Lower lobe of right lung (tissue), 2 donors: ENCODE measurements at regions not wholly inside any gene's neighbourhood (a gene's known extent, or its start where the extent isn't known, plus 50 kb on each side); places are given as distances from the start of the nearest gene placed in this dataset.

Experiments
- ATAC-seq, 2 donors: fragments of 200-7000 bp; cut with Tn5 transposase; one replicate each; pipeline ENCODE4 v1.9.1; 2020 to 2022; ENCODE audit warnings: mild to moderate bottlenecking in 2 of 2, moderate library complexity in 2 of 2
- DNase-seq: peaks from one replicate; pipeline ENCODE4 v3.0.0-alpha.2; 2020
- H3K27ac ChIP-seq: fragments of 200-600 bp; one replicate; pipeline ENCODE4 v1.8.0; 2022
- H3K27me3 ChIP-seq: fragments of 200-600 bp; one replicate; pipeline ENCODE4 v1.8.0; 2022; ENCODE audit warnings: low read depth
- H3K36me3 ChIP-seq: fragments of 200-600 bp; one replicate; pipeline ENCODE4 v1.8.0; 2022; ENCODE audit warnings: mild to moderate bottlenecking
- H3K4me1 ChIP-seq: fragments of 200-600 bp; one replicate; pipeline ENCODE4 v1.8.0; 2022
- H3K4me3 ChIP-seq: fragments of 200-600 bp; one replicate; pipeline ENCODE4 v1.8.0; 2022; ENCODE audit warnings: mild to moderate bottlenecking
- H3K9me3 ChIP-seq: fragments of 200-600 bp; one replicate; pipeline ENCODE4 v1.8.0; 2022
- intact Hi-C: fragments of 100-400 bp; cut with DNase I; formaldehyde crosslinking; loops from one replicate; pipeline ENCODE4 v1.11.0; 2022
- TF ChIP-seq, protein P1 (sequence below): fragments of 200-600 bp; IDR thresholded peaks from one replicate; pipeline ENCODE4 v1.8.0; 2022; ENCODE audit warnings: antibody characterized with exemption, mild to moderate bottlenecking
- donor health status: DM: no; HTN: yes; CAD: no; lungs with severe emphysema.

DNA sequence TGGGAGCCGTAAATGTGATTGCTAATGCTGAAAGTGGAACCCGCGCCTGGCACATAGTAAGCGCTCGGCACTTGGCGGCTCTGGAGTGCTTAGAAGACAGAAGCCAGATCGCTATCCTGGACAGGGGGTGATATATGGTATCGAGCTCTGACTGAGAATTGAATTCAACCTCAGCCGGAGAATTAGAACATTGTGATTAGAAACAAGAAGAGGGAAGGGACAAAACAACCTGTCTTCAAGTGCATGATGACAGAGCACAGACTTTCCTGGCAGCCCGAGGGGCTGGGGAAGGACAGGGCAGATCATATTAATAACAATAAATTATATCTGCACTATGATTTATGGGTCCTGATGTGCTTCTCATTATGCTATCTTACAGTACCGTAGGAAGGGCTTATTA lies 66.9 kb upstream of the TBX3 start:
- H3K27me3 ChIP-seq = no peaks in the 10 kb centered on the region
- intact Hi-C loops = no loop called here
- ATAC-seq = no peak
- TF ChIP-seq, protein P1, sequence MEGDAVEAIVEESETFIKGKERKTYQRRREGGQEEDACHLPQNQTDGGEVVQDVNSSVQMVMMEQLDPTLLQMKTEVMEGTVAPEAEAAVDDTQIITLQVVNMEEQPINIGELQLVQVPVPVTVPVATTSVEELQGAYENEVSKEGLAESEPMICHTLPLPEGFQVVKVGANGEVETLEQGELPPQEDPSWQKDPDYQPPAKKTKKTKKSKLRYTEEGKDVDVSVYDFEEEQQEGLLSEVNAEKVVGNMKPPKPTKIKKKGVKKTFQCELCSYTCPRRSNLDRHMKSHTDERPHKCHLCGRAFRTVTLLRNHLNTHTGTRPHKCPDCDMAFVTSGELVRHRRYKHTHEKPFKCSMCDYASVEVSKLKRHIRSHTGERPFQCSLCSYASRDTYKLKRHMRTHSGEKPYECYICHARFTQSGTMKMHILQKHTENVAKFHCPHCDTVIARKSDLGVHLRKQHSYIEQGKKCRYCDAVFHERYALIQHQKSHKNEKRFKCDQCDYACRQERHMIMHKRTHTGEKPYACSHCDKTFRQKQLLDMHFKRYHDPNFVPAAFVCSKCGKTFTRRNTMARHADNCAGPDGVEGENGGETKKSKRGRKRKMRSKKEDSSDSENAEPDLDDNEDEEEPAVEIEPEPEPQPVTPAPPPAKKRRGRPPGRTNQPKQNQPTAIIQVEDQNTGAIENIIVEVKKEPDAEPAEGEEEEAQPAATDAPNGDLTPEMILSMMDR = no peak
- H3K4me1 ChIP-seq = peaks cover 10% of the 10 kb centered on the region
- H3K4me3 ChIP-seq = no peak overlapping the region
- H3K27ac ChIP-seq = no peak overlapping the region
- H3K36me3 ChIP-seq = no peaks in the 10 kb centered on the region
- no peaks in the 10 kb centered on the region for H3K9me3 ChIP-seq
- no peak for DNase-seq

DNA sequence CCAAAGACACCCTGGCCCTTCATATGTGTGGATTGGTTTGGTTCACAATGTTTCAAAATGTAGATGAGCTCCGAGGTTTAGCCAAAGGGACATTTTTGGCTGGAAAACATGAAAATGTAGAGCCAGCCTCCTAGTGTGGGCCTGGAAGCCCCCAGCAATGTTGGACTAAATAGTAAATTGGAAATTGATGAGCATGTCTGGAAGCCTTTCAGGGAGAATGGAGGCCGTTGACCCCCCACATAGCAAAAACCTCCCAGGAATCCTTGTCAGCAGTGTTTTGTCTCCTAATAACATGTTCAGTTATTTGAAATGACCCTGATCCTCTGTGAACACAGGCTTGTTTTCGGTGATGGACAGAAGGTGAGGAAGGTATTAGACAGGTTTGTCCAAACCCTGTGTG lies 65.1 kb upstream of the TBX3 start:
- DNase-seq (no peak), ATAC-seq (no peak)
- H3K9me3 ChIP-seq = no peaks in the 10 kb centered on the region
- H3K36me3 ChIP-seq = no peaks in the 10 kb centered on the region
- H3K27me3 ChIP-seq = no peaks in the 10 kb centered on the region
- H3K4me1 ChIP-seq = peaks cover 10% of the 10 kb centered on the region
- no peak overlapping the region for H3K4me3 ChIP-seq
- TF ChIP-seq, protein P1 = no peak
- H3K27ac ChIP-seq = no peak overlapping the region
- intact Hi-C loops = no loop called here

DNA sequence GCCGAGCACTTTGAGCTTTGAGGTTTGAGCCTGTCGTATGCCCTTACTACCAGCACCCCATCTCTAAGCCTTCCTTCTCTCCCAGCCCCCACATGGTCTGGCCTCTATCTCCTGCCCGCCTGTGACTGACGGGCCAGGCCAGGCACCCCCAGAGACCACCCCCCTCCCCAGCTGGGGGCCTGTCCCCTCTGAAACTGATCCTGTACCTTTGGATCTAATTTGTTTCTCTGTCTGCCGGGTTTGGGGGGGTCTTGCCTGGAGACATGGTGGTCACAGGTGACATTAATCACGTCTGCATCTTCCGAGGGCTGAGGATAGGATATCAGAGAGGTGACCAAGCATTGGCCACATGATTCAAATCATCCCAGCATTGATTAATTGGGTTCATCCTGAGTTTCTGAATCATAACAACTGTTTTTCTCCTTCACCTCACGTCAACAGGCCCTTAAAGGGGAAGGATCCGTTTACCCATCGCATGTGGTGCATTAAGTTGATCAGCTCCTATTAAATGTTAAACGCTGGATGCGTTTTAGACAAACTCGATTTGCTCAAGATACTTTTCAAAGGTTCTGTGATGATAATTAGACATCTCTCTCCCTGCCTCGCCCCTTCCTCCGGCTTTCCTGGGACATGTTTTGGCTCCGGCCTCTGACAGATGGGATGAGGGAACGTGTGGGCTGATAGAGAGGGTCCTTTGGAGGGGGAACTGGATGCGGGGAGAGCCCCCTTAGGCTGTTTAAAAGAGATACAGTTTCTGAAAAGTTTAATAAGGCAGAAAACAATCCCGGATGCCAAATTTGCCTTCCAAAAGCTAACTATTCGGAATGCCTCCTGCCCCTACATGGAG lies 63.3 kb upstream of the TBX3 start:
- H3K4me1 ChIP-seq = peaks cover 10% of the 10 kb centered on the region
- H3K27ac ChIP-seq = peak overlapping the region; percentile 31
- intact Hi-C loops = no loop called here

DNA sequence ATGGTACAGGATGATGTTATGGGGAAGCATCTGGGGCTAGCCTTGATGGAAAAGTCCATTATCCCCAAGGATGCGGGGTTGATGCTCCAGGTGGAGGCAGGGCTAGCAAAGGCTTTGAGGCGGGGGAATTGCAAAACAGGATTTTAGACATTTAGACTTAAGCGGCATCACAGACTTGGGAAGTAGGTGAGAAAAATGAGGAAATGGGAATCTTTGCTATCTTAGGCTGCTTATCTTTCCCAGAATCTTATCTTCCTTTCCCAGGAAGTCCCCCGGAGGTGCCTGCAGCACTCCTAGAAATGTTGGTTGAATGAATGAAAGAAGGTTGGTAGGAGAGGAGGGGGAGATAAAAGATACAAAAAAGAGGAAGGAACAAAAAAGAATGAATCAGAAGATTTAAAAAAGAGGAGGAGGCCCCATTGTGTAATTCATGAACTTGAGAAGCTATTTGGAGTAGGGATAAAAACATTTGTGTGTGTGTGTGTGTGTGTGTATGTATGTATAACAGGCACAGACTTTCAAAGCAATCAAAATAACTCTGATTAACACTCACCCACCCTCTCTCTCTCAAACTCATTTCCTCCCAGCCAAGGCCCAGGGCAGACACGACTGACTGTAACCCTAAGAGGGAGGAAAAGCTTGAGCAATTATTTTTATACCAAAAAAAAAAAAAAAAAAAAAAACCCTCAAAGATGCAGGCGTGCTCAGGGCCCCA lies 62.5 kb upstream of the TBX3 start:
- ATAC-seq (no peak), DNase-seq (no peak)
- no peaks in the 10 kb centered on the region for H3K36me3 ChIP-seq
- H3K9me3 ChIP-seq = no peaks in the 10 kb centered on the region
- intact Hi-C loops = no loop called here
- no peaks in the 10 kb centered on the region for H3K27me3 ChIP-seq
- no peak overlapping the region for H3K4me3 ChIP-seq
- H3K4me1 ChIP-seq = peaks cover 10% of the 10 kb centered on the region
- TF ChIP-seq, protein P1 = no peak
- H3K27ac ChIP-seq = no peak overlapping the region

More for the DNA sequence above, 63.3 kb upstream of the TBX3 start:
- DNase-seq (no peak), ATAC-seq (no peak)
- Histone ChIP-seq H3K4me3 (no peak overlapping the region), H3K36me3 (no peaks in the 10 kb centered on the region), H3K27me3 (no peaks in the 10 kb centered on the region), H3K9me3 (no peaks in the 10 kb centered on the region)
- TF ChIP-seq, protein P1 = no peak

DNA sequence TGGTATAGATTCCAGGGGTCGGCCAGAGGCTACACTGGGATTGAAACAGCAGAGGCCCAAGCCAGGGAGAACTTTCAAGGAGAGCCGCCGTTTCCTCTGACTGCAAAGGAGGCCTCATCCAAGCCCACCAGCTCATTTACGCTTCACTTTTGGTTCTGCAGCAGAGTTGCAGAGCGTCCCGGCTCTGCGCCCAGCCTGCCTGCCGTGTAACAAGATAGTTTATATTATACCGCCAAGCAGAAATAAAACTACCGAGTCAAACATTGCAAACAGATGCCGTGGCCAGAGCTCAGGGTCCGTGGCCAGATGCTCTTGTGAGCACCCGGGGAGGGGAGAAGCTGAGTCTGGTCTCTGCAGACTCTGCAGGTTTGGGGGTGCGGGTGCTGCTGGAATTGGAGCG lies 60.7 kb upstream of the TBX3 start:
- TF ChIP-seq, protein P1 = no peak
- Histone ChIP-seq H3K36me3 (no peaks in the 10 kb centered on the region), H3K27me3 (no peaks in the 10 kb centered on the region), H3K9me3 (no peaks in the 10 kb centered on the region), H3K4me3 (no peak overlapping the region), H3K27ac (no peak overlapping the region), H3K4me1 (peaks cover 10% of the 10 kb centered on the region)
- ATAC-seq = no peak
- DNase-seq = no peak
- intact Hi-C loops = no loop called here
